MM.1S (cell line): ENCODE measurements at regions not wholly inside any gene's neighbourhood (a gene's known extent, or its start where the extent isn't known, plus 50 kb on each side); places are given as distances from the start of the nearest gene placed in this dataset.

Experiments
- DNase-seq: peaks from one replicate; pipeline ENCODE4 v3.0.0-alpha.2; 2015
- H2AFZ ChIP-seq: fragments of 300-600 bp; sonication (generic); 2 replicates; pipeline ENCODE4 v1.6.0; 2016; ENCODE audit warnings: antibody characterized with exemption, low read length
- H3F3A ChIP-seq: fragments of 300-600 bp; sonication (generic); 2 replicates; pipeline ENCODE4 v1.6.1; 2016; ENCODE audit warnings: mild to moderate bottlenecking, antibody characterized with exemption, low read length, moderate library complexity, mixed read lengths; ENCODE audit not compliant: insufficient read depth
- H3K27ac ChIP-seq: fragments of 300-600 bp; sonication (generic); 2 replicates; pipeline ENCODE4 v1.5.1; 2016; ENCODE audit warnings: mild to moderate bottlenecking, low read length
- H3K27me3 ChIP-seq: fragments of 300-600 bp; sonication (generic); replicated peaks from 2 replicates; pipeline ENCODE4 v1.6.0; 2016; ENCODE audit warnings: low read length; ENCODE audit not compliant: insufficient read depth
- H3K36me3 ChIP-seq: fragments of 300-600 bp; sonication (generic); replicated peaks from 2 replicates; pipeline ENCODE4 v1.6.1; 2016; ENCODE audit warnings: mild to moderate bottlenecking, low read length, mixed read lengths; ENCODE audit not compliant: insufficient read depth
- H3K4me1 ChIP-seq: fragments of 300-600 bp; sonication (generic); 2 replicates; pipeline ENCODE4 v1.6.1; 2016; ENCODE audit warnings: low read length, mixed read lengths
- H3K4me2 ChIP-seq: fragments of 300-600 bp; sonication (generic); 2 replicates; pipeline ENCODE4 v1.6.0; 2016; ENCODE audit warnings: low read depth, low read length
- H3K4me3 ChIP-seq: fragments of 300-600 bp; sonication (generic); 2 replicates; pipeline ENCODE4 v1.5.1; 2016; ENCODE audit warnings: low read length, mixed read lengths
- H3K79me2 ChIP-seq: fragments of 300-600 bp; sonication (generic); 2 replicates; pipeline ENCODE4 v1.6.1; 2016; ENCODE audit warnings: mixed run types, low read length, mixed read lengths
- H3K9ac ChIP-seq: fragments of 300-600 bp; sonication (generic); 2 replicates; pipeline ENCODE4 v1.6.1; 2016; ENCODE audit warnings: low read length, mixed read lengths
- H3K9me2 ChIP-seq: fragments of 300-600 bp; sonication (generic); replicated peaks from 2 replicates; pipeline ENCODE4 v1.6.1; 2016; ENCODE audit warnings: mild to moderate bottlenecking, low read length, mixed read lengths; ENCODE audit not compliant: insufficient read depth
- H3K9me3 ChIP-seq: fragments of 300-600 bp; sonication (generic); replicated peaks from 2 replicates; pipeline ENCODE4 v1.6.1; 2016; ENCODE audit warnings: mild to moderate bottlenecking, low read length, mixed read lengths; ENCODE audit not compliant: insufficient read depth
- H4K20me1 ChIP-seq: fragments of 300-600 bp; sonication (generic); 2 replicates; pipeline ENCODE4 v1.6.1; 2016; ENCODE audit warnings: mild to moderate bottlenecking, low read length, moderate library complexity, mixed read lengths; ENCODE audit not compliant: insufficient read depth
- EZH2 ChIP-seq: fragments of 300-600 bp; sonication (generic); optimal IDR thresholded peaks from 2 replicates; pipeline ENCODE3; 2017; ENCODE audit warnings: low read depth, mild to moderate bottlenecking, antibody characterized with exemption, low read length, mixed read lengths
- EZH2phosphoT487 ChIP-seq: fragments of 300-600 bp; sonication (generic); IDR thresholded peaks from 2 replicates; pipeline ENCODE4 v1.6.1; 2018; ENCODE audit warnings: antibody characterized with exemption, low read length
- TF ChIP-seq, protein P1 (sequence below): fragments of 300-600 bp; sonication (generic); IDR thresholded peaks from 2 replicates; pipeline ENCODE4 v1.5.1; 2016; ENCODE audit warnings: antibody characterized with exemption, low read length, mixed read lengths

DNA sequence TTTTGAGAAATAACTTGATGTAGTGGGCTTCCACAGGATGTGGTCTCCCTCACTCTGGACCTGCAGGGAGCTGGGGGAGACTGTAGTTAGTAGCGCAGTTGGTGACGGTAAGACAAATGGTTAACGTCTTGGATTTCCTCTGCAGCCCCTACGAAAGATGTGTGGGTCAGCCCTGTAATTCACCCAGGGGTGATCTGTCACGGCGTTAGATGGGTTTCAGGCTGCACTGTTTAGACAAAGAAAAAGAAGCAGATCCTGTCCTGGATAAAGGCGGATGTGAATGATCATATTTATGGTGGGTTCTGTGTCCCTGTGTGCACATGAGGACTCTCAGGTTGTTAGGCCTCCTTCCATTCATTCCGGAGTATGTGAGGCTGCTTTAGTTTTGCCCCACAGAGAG, 142.0 kb upstream of the SLC28A3 start:
- Histone ChIP-seq H3K4me2 (no peak overlapping the region), H3K9me2 (no peaks in the 10 kb centered on the region), H3K4me1 (no peaks in the 10 kb centered on the region), H3K27me3 (no peaks in the 10 kb centered on the region), H4K20me1 (no peaks in the 10 kb centered on the region), H3F3A (no peaks in the 10 kb centered on the region), H3K36me3 (no peaks in the 10 kb centered on the region), H3K27ac (no peak overlapping the region), H3K9me3 (no peaks in the 10 kb centered on the region), H3K79me2 (no peaks in the 10 kb centered on the region), H2AFZ (no peak overlapping the region), H3K4me3 (no peak overlapping the region), H3K9ac (no peak overlapping the region)
- no peak for DNase-seq
- TF ChIP-seq EZH2phosphoT487 (no peak), EZH2 (no peak)
- TF ChIP-seq, protein P1, sequence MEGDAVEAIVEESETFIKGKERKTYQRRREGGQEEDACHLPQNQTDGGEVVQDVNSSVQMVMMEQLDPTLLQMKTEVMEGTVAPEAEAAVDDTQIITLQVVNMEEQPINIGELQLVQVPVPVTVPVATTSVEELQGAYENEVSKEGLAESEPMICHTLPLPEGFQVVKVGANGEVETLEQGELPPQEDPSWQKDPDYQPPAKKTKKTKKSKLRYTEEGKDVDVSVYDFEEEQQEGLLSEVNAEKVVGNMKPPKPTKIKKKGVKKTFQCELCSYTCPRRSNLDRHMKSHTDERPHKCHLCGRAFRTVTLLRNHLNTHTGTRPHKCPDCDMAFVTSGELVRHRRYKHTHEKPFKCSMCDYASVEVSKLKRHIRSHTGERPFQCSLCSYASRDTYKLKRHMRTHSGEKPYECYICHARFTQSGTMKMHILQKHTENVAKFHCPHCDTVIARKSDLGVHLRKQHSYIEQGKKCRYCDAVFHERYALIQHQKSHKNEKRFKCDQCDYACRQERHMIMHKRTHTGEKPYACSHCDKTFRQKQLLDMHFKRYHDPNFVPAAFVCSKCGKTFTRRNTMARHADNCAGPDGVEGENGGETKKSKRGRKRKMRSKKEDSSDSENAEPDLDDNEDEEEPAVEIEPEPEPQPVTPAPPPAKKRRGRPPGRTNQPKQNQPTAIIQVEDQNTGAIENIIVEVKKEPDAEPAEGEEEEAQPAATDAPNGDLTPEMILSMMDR, result no peak

DNA sequence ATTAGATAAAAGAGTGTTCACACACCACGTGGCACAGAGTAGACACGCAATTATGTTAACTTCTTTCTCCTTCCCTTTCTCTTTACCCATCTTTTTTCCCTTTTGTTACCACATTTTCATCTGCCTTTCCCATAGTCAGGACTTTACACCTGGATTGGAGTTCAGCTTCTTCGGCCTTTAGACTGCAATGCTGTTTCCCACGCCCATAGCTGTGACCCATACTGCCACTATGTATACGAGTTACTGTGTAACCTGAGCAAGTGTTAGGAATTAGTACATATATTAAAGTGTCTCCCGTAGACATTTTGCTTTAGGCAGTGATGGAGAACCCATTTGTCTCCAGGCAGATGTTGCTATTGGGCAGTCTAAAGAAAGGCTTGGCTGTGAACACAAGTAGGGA, 143.6 kb upstream of the SLC28A3 start:
- Histone ChIP-seq H3K9ac (no peak overlapping the region), H2AFZ (no peak overlapping the region), H3K4me1 (no peaks in the 10 kb centered on the region), H3K79me2 (no peaks in the 10 kb centered on the region), H3K27ac (no peak overlapping the region), H3K4me2 (no peak overlapping the region), H3K27me3 (no peaks in the 10 kb centered on the region), H4K20me1 (no peaks in the 10 kb centered on the region), H3K4me3 (no peak overlapping the region), H3K9me2 (no peaks in the 10 kb centered on the region), H3F3A (no peaks in the 10 kb centered on the region), H3K36me3 (no peaks in the 10 kb centered on the region), H3K9me3 (no peaks in the 10 kb centered on the region)
- no peak for DNase-seq
- no peak for TF ChIP-seq EZH2phosphoT487
- TF ChIP-seq, protein P1, result no peak
- no peak for TF ChIP-seq EZH2

DNA sequence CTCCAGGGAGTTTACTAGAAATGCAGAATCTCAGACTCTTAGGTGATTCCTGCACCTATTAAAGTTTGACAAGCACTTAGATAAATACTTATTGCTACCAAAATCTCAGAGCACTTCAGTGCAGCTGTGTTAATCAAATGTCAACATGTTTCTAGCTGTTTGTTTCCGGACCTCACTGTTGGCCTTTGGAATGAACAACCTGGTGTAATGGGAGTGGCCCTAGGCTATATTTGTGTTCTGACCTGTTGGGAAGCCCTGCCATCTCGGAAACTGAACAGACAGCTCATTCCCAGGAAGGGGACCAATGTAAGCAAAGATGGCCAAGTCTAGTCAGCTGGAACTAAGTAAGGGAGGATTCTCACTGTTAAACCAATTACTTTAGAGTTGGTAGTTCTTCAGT, 145.0 kb upstream of the SLC28A3 start:
- Histone ChIP-seq H3F3A (no peaks in the 10 kb centered on the region), H3K79me2 (no peaks in the 10 kb centered on the region), H3K9ac (no peak overlapping the region), H3K4me3 (no peak overlapping the region), H2AFZ (no peak overlapping the region), H3K4me2 (no peak overlapping the region), H3K9me2 (no peaks in the 10 kb centered on the region), H3K9me3 (no peaks in the 10 kb centered on the region), H3K27me3 (no peaks in the 10 kb centered on the region), H4K20me1 (no peaks in the 10 kb centered on the region), H3K4me1 (no peaks in the 10 kb centered on the region), H3K36me3 (no peaks in the 10 kb centered on the region), H3K27ac (no peak overlapping the region)
- no peak for DNase-seq
- TF ChIP-seq EZH2 (no peak), EZH2phosphoT487 (no peak)
- TF ChIP-seq, protein P1, result no peak
